DMS 273 (cell line): ENCODE measurements at regions not wholly inside any gene's neighbourhood (a gene's known extent, or its start where the extent isn't known, plus 50 kb on each side); places are given as distances from the start of the nearest gene placed in this dataset.

Experiments
- DNase-seq: peaks from one replicate; lab custom pipeline; 2025; ENCODE audit not compliant: unreplicated experiment; lab: John Stamatoyannopoulos, UW

DNA sequence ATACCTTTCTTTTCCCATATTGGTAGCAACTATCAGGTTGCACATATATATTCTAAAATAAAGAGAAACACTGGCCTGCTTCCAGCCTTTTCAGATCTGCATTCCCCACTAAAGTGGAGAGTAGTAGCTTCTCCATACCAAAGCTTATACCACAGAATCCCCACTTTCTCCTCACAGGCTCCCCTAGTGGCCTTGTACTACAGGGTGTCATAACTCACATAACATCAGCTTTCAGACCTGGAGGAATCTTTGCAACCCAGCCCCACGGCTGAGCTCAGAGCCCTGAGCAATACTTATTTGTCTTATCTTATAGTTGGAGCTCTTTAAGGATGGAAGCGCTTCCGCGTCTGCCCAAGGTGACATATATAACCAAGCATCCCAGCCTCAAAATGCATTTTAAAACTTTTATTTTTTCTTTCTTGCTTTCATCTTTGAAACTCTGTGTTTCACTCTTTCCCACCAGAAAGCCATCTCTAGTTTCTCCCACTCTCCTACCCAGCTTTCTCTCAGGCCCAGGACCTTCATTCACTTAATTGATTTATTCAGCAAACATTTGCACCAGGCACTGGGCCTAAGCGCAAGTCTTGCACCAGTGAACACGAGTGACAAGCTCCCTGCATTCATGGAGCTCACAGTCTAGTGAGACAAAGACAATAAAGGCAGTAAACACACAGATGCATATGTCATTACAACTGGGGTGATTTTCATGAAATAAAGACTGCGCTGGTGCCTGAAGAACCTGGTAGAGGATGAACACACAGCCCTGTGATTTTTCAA, 254.7 kb downstream of the IPO8 start:
- DNase-seq = peak; percentile 75

DNA sequence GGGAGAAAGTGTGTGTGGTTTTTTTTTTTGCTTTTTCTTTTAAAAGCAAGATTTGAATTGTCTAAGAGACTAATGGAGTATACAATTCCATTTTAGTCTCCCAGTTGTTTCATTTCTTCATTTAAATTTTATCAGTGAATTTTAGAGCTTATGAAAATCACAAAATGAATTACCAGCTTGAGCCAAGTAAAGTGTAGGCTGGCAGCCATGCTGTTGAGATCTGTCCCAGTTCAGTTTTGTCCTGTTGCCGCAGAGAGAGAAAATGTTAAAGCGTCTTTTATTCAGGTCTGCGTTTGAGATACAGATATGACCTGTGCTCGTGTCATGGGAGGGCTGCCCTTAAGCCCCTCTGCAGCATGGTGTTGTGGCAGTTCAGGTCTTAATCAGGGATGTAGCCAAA, 256.5 kb downstream of the IPO8 start:
- DNase-seq = peak; percentile 4

DNA sequence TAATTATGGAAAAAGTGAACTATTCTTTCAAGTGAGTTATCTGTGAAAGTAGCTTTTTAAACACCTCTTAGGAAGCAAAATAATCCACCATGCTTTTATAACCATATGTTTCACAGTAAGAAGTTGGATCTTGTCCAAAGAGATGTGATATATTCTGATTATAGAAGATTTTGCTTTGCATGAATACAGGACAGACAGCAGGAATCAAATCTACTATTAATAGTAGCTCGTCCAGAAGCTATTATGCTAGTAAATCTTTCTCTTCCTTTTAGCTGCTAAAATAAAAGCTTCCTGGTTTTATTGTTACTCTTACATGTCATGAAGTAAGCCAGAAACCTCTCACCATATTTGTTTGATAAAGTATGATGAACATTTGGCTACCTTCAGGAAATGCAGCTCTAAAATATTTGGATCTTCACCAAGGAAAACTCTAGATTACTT, 257.0 kb downstream of the IPO8 start:
- peak; percentile 65 for DNase-seq

DNA sequence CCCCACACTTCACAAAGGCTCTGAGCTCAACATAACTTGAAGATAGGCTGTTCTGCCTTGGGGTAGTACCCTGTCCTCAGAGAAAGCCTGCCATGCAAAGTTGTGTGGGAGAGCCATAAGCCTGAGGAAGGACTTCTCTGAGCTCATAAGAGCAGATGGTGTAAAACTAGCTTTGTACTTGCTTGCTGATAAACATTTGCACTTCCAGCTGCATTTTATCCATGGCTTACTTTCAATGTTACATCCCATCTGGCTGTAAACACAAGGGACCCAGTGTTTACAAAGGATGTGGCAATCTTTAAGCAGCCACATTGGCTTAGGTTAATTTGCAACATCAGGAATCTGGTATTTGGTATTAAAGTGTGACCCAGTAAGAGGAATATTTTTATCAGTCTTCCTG, 258.1 kb downstream of the IPO8 start:
- peak; percentile 91 for DNase-seq

DNA sequence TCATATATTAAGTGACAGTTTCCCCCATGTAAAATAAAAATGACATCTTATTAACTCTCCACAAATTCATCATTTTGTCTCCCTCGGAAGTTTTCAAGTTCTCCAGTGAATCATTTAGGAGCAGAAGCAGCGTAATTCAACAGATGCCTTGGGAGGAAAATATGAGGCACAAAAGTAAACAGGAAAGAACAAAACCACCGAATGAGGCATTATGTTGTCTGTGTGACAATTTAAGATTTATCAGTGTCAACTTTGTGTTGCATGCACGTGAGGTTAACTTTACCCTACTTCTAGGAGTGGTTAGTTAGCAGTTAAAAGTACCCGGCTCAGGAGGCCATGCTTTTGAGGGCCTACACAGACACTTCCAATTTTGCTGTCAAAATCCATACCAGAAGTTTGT, 258.6 kb downstream of the IPO8 start:
- DNase-seq = peak; percentile 35

DNA sequence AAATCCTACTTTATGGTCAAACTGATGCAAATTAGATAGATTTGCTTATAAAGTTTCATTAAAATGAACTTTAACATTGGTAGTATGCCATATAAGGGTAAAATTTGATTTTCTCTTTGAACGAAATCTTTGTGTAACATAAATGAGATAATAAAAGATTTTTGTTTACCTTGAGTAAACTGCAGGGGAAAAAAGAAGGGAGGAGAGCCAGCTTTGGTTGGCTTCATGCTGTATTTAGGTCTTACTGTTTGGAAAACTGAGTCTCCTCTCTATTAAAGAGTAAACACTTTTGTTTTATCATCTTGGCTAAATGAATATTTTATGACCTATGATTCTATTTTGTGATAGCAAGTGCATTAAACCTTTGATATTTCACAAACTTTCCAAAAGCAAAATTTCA, 267.6 kb downstream of the IPO8 start:
- DNase-seq = no peak

DNA sequence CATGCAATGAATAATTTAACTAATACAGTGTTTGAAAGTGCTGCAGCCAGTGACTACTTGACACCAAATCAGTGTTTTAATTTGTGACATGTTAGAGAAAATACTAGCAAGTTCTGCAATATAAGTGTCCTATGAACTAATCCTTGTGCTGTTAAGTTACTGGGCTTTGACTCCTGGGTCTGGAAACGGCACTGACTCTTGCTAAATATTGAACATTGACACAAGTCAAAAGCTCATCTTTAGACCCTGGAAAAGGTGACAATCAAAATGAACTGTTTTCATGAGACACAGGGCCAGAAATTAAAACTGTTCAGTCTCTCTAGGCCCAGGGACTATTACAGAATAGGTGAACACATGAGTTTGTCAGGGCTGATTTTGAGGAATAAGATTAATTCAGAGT, 268.1 kb downstream of the IPO8 start:
- no peak for DNase-seq

DNA sequence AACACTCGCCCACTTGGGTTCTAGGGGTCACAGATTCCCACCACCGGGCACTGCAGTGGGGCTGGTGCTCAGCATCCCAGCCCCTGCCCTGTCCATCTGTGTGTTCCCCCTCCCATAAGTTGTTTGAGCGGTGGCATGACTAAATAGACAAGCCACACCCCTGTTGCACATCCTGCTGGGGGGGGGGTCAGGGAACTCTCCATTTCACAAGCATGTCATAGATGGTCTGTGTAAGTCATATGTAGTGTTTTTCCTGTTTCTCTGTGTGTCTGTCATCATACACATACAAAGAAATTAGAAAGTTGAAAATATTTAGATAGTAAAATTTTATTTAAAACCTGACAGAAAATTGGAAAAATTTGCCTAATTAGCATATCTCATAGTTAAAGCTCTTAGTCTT, 270.2 kb downstream of the IPO8 start:
- DNase-seq = no peak

DNA sequence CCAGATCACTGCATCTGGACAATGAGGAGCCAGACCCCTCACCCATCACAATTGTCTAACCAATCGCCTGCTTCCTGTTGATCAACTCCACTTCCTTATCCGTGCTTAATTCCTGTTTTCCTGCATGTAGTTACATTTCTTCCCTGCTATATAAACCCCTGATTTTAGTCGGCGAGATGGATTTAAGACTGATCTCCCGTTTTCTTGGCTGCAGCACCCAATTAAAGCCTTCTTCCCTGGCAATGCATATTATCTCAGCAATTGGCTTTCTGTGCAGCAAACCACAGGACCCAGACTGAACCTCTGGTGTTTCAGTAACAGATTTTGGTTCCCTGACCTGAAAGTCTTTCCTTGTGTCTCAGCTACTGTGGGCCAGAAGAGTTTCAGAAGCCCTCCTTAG, 272.3 kb downstream of the IPO8 start:
- DNase-seq = no peak

DNA sequence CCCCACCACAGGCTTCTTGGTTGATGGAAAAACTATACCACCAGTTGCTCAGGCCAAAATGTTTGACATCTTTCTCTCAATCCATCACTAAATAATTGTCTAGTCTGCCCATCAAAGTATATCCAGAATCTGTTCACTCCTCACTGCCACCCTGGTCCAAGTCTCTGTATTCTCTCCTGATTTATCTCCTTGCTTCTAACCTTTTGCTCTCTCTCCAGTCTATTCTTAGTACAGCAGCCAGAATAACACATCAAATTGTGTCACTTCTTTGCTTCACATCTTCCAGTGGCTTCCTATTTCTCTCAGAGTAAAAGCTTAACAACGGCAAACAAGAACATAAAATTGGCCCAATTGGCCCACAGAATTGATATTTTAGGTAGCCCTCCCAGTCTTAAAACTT, 272.8 kb downstream of the IPO8 start:
- no peak for DNase-seq

DNA sequence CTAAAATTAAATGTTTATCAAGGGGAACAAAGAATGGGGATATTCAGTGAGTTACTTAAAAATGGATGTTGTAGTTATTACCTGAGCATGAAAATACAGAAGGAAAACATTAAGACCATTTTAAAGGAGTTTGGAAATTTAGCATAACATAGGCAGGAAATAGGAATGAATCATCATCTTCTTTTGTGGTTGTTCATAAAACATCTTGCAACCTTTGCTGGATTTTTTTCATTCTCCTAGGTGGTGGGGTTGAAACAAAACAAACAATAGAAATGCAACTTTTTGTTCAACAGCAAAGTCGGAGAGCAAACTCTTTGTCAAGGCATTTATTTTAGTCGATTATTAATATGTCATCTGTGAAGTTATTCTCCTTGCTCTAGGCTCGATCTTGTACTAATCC, 275.1 kb downstream of the IPO8 start:
- no peak for DNase-seq

DNA sequence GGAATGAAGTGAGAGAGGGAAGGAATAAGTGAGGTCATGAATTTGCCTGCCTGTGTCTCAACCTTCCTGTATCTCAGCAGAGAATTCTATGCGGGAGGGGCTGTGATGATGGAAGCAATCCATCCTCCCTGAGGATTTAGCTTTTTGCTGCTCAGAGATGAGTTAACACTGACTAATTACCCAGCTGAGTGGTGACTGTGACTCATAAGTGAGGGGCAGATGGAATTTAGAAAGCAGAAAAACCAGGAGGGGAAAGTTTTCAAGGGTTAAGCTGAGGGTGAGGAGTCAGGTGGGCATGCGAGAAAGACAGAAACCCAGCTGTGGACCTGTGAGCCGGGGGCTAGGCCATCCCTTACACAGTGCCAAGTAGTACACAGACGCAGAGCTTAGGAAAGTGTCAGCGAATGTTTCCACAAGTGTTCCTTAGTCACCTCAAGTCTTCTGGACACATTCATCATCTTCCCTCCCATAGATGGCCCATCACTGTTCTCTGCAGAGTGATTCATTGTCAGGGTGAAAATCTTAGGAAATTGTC, 277.9 kb downstream of the IPO8 start:
- peak; percentile 41 for DNase-seq

DNA sequence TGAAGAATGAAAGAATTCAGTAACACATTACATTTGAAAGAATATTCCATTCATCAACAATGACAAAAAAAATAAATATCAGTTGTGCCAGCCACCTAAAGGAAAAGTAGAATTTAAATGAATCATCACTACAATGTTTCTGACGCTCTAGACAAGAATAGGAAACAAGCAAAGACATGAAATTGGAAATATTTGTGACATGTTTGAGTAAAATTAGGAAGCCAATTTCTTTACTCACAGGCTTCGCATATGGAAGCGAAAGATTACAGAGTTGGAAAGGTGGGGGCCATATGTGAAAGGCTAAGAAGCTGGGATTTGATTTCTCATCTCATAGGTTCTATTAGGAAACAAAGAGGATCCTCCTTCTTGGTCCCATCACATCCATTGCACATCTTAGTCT, 279.0 kb downstream of the IPO8 start:
- DNase-seq = no peak

DNA sequence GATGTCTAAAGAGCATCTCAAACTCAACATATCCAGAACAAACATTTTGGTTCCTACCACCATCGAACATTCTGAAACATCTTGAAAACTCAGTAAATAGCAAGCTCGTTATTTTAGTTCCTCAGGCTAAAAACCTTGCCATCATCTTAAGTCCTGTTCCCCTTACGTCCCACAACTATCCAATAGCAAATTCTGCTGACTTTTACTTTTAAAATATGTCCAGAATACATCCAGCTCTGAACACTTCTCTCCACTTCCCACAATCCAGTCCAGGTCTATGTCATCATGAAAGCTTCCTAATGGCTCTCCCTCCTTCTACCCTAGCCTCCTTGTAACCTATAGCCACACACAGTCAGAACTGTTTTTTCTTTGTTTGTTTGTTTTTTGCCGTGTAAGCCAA, 279.9 kb downstream of the IPO8 start:
- no peak for DNase-seq

DNA sequence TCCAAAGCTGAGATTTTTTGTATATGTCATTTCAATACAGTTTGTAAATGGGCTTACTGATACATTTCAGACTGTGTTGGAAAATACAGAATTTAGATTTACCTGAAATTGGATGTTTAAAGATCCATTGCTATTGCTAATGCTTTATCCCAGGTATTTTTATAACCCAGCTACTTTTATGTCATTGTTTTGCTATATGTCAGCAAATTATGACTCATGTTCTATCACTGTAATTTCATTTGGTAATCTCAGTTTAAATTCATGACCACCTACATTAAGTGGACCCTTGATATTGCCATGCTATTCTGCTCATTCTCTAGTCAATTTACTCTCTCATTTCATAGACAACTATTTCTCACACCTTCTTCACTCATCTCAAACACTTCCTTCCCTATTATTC, 281.2 kb downstream of the IPO8 start:
- DNase-seq = no peak

DNA sequence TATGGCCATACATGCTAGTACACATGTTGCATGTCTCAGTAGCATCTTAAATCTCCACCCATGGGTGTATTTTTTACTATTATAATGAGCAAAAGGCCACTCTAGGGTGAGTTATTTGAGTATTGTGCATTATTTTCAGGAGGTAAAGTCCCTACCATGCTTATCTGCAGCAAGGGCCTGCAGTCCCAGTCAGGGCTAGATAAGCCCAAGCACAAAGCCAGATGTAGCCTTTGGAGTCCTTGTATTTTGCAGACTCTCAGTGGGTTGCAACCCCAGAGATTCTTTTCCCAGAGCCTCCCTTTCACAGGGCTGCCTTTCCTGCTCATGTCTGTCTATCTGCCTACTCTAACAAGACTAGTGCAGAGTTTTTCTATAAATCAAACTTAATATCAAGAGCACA, 295.3 kb downstream of the IPO8 start:
- no peak for DNase-seq

DNA sequence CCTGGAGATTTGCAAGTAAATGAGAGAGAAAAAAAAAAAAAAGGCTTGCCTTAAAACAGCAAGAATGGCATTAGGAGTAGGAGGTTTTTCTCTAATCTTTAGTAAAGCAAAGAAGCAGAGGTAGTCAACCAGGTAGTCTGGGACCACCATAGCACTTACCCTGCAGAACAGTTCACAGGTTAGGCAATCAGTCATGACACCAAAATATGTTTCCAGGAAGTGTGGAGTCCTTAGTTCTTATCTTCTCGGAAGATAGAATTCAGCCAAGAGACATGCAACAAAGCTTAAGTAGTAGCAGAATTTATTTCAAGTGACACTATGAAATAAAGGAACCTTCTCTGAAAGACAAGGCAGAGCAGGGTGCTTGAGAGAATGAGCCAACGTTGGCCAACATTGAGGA, 295.8 kb downstream of the IPO8 start:
- DNase-seq = no peak

DNA sequence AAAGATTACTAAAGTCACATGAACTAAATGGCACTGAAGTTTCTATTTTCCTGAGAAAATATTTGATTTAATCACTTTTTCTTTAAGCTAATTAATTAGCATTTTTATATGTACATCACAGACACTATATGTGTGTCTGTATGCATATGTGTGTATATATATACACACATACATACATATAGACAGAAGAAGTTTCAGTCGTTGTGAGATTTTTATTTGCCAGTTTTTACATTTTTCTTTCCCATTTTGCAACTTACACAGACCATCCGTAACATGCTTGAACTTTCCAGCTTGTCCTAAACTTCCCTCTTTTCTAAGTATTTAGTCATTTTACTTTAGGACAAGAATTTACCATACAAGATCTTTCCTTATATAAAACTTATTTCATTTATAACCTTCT, 299.1 kb downstream of the IPO8 start:
- DNase-seq = no peak

DNA sequence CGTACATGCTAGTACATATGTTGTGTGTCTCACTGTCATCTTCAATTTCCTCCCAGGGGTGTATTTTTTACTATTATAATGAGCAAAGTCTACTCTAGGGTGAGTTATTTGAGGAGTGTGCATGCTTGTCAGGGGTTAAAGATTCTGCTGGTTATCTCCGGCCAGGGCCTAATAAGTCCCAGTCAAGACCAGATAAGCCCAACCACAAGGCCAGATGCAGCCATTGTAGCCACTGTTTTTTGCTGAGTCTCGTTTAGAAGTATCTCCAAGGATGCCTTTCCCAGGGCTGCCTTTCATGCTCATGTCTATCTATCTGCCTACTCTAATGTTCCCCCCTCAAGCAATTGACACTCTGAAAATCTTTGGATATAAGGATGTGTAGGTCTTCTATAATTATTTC, 300.5 kb downstream of the IPO8 start:
- no peak for DNase-seq

DNA sequence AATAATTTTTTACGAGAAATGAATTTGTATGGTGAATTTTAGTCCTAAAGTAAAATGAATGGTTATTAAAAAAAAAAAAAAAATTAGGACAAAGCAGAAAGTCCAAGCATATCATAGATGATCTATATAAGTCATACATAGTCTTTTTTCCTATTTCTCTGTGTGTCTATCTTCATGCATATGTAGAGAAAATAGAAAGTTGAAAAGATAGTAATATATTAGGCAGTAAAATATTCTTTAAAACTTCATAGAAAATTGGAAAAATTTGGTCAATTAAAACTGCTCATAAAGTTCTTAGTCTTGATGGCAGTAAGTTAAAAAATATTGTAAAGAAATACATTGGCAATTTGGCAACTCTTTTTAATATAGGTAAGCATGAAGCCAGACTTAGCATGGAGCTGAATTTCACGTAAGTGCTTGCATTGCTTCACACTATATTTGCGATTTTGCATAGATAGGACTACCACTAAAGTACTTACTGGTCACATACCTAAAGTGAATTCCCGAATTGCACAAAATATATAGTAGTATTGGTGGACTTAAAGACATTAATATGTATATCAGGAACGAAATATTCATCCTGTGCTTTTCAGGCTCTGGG, 303.8 kb downstream of the IPO8 start:
- no peak for DNase-seq

DNA sequence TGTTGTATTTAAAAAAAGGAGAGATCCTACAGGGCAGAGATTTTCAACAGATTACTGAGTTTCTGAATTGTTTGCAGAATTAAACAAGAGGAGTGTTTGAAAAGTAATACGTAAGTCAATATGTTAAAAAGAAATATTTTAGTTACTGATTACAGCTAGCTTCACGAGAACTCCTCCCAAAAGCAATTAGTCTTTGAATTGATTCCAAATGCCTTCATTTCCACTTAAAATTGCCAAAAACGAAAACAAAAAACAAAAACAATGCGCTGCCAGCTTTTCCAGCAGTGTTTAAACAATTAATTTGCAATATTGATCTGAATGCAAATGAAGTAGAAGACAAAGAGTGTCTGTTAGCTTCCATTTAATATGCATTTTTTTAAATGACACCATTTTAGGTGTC, 310.0 kb downstream of the IPO8 start:
- no peak for DNase-seq

DNA sequence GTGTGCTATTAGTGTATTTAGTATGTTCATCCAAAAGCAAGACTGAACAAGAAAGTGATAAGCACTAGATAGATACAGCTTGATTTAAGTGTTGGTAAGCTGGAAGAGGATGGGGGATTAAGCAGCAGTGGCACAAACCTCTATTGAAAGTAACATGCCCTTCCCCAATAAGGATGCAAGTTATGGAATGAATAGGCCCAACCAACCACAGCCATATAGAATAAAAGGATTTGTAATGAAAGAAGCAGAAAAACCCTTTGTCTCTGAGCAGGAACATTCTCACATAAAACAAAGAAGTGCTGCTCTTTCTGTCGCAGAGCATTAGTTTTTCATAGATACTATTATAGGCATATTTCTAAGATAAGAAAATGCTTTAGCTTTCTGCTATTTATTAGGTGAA, 310.7 kb downstream of the IPO8 start:
- DNase-seq = no peak

DNA sequence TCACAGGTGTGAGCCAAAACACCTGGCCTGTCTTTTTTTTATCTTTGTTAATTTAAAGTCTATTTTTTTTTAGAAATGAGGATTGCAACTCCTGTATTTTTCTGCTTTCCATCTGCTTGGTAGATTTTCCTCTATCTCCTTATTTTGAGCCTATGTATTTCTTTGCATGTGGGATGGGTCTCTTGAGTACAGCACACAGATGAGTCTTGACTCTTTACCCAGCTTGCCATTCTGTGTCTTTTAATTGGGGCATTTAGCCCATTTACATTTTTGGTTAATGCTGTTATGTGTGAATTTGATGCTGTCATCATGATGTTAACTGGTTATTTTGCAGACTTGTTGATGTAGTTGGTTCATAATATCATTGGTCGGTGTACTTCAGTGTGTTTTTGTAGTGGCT, 317.4 kb downstream of the IPO8 start:
- no peak for DNase-seq
